IMR-90 (cell line): ENCODE measurements at regions not wholly inside any gene's neighbourhood (a gene's known extent, or its start where the extent isn't known, plus 50 kb on each side); places are given as distances from the start of the nearest gene placed in this dataset.

Experiments used
- ATAC-seq: fragments of 200-7000 bp; cut with Tn5 transposase; 2 replicates; pipeline ENCODE4 v1.9.1; 2020; ENCODE audit warnings: low read depth, mild to moderate bottlenecking, moderate library complexity
- BruUV-seq: library from RNA; stranded (reverse); fragments of 400-500 nt; replicated peaks from 2 replicates; lab custom pipeline; 2021; lab: Mats Ljungman, UMichigan
- CTCF ChIA-PET: fragments of 300-600 bp; formaldehyde crosslinking; extraction: SDS; loops from one replicate; lab custom pipeline; 2021; ENCODE audit warnings: antibody characterized with exemption; lab: Yijun Ruan, JAX
- POLR2A ChIA-PET: fragments of 300-600 bp; sonication (Branson Sonifier 250); formaldehyde crosslinking; loops from one replicate; lab custom pipeline; 2022; ENCODE audit warnings: antibody characterized with exemption; ENCODE audit not compliant: unreplicated experiment; lab: Charles Lee
- DNase-seq: peaks from one replicate; pipeline ENCODE4 v3.0.0; 2013
- H2AFZ ChIP-seq: replicated peaks from 2 replicates; pipeline ENCODE3; 2013; ENCODE audit warnings: low read length, mild to moderate bottlenecking; ENCODE audit not compliant: poor library complexity
- H2AK5ac ChIP-seq: 2 replicates; pipeline ENCODE4 v1.6.1; 2013; ENCODE audit warnings: low read depth, low read length, inconsistent platforms
- H2AK9ac ChIP-seq: replicated peaks from 2 replicates; pipeline ENCODE3; 2013; ENCODE audit warnings: mild to moderate bottlenecking, low read depth, low read length, moderate library complexity; ENCODE audit not compliant: poor library complexity
- H2BK120ac ChIP-seq: 2 replicates; pipeline ENCODE4 v1.6.1; 2013; ENCODE audit warnings: low read depth, low read length, inconsistent platforms
- H2BK15ac ChIP-seq: 3 replicates; pipeline ENCODE4 v1.6.1; 2013; ENCODE audit warnings: low read depth, low read length, inconsistent platforms
- H2BK20ac ChIP-seq: 2 replicates; pipeline ENCODE4 v1.6.1; 2013; ENCODE audit warnings: low read depth, mild to moderate bottlenecking, inconsistent platforms, low read length, moderate library complexity
- H2BK5ac ChIP-seq: 2 replicates; pipeline ENCODE4 v1.6.1; 2013; ENCODE audit warnings: mild to moderate bottlenecking, low read depth, low read length, inconsistent platforms; ENCODE audit not compliant: poor library complexity, severe bottlenecking
- H3K14ac ChIP-seq: replicated peaks from 2 replicates; pipeline ENCODE4 v1.6.1; 2013; ENCODE audit warnings: low read depth, low read length, inconsistent platforms
- H3K18ac ChIP-seq: 2 replicates; pipeline ENCODE4 v1.6.1; 2013; ENCODE audit warnings: low read depth, low read length, control low read depth
- H3K23ac ChIP-seq: 2 replicates; pipeline ENCODE4 v1.6.1; 2013; ENCODE audit warnings: low read depth, low read length, inconsistent platforms
- H3K27ac ChIP-seq: 2 replicates; pipeline ENCODE4 v1.5.1; 2013; ENCODE audit warnings: mild to moderate bottlenecking, control low read depth, low read length; ENCODE audit not compliant: insufficient read depth
- H3K27me3 ChIP-seq: 2 replicates; pipeline ENCODE4 v1.6.1; 2013; ENCODE audit warnings: low read length; ENCODE audit not compliant: control insufficient read depth, insufficient read depth
- H3K36me3 ChIP-seq: 2 replicates; pipeline ENCODE4 v1.6.1; 2013; ENCODE audit warnings: low read length, mixed read lengths; ENCODE audit not compliant: control insufficient read depth, insufficient read depth
- H3K4ac ChIP-seq: 2 replicates; pipeline ENCODE4 v1.6.1; 2013; ENCODE audit warnings: low read depth, low read length, inconsistent platforms
- H3K4me1 ChIP-seq: 2 replicates; pipeline ENCODE4 v1.6.1; 2013; ENCODE audit warnings: low read length, mixed read lengths; ENCODE audit not compliant: control insufficient read depth, insufficient read depth
- H3K4me2 ChIP-seq: 2 replicates; pipeline ENCODE4 v1.6.1; 2013; ENCODE audit warnings: low read depth, mild to moderate bottlenecking, control low read depth, low read length, moderate library complexity
- H3K4me3 ChIP-seq: 2 replicates; pipeline ENCODE4 v1.5.1; 2013; ENCODE audit warnings: low read depth, mild to moderate bottlenecking, control low read depth, low read length, moderate library complexity; ENCODE audit not compliant: insufficient read depth
- H3K56ac ChIP-seq: 2 replicates; pipeline ENCODE4 v1.6.1; 2013; ENCODE audit warnings: low read length, inconsistent platforms; ENCODE audit not compliant: insufficient read depth; ENCODE audit errors: extremely low read depth
- H3K79me1 ChIP-seq, 2 experiments: 2 replicates each; pipeline ENCODE4 v1.6.1; 2013; ENCODE audit warnings: low read length in 2 of 2, inconsistent platforms in 1 of 2, low read depth in 1 of 2
- H3K9ac ChIP-seq: 2 replicates; pipeline ENCODE4 v1.6.1; 2013; ENCODE audit warnings: low read depth, low read length, control low read depth
- H3K9me1 ChIP-seq: 2 replicates; pipeline ENCODE4 v1.6.1; 2013; ENCODE audit warnings: low read length, inconsistent platforms; ENCODE audit not compliant: insufficient read depth
- H3K9me3 ChIP-seq: 2 replicates; pipeline ENCODE4 v1.6.1; 2013; ENCODE audit warnings: low read length; ENCODE audit not compliant: control insufficient read depth, insufficient read depth
- H4K20me1 ChIP-seq: 2 replicates; pipeline ENCODE4 v1.6.1; 2013; ENCODE audit warnings: low read length, inconsistent platforms; ENCODE audit not compliant: insufficient read depth
- H4K5ac ChIP-seq: 2 replicates; pipeline ENCODE4 v1.6.1; 2013; ENCODE audit warnings: mild to moderate bottlenecking, low read depth, low read length, control low read depth
- H4K8ac ChIP-seq, 2 experiments: 2 replicates each; pipeline ENCODE4 v1.6.1; 2013; ENCODE audit warnings: low read depth in 2 of 2, low read length in 2 of 2, control low read depth in 1 of 2, inconsistent platforms in 1 of 2
- H4K91ac ChIP-seq: 2 replicates; pipeline ENCODE4 v1.6.1; 2013; ENCODE audit warnings: low read depth, low read length, inconsistent platforms; ENCODE audit not compliant: insufficient read depth
- MAZ ChIP-seq: IDR thresholded peaks from 2 replicates; pipeline ENCODE4 v1.6.1; 2012; ENCODE audit warnings: low read depth, mild to moderate bottlenecking, low read length, improper control_type of control experiment, moderate library complexity, borderline replicate concordance
- WGBS, 2 experiments: methylation state at CpG; one replicate each; pipeline versions ENCODE4 v1.1.5 to v1.1.7; 2013; ENCODE audit warnings: missing lambda C conversion rate in 2 of 2; ENCODE audit not compliant: insufficient read length in 1 of 2; ENCODE audit errors: extremely low coverage in 2 of 2; 5-methylcytosine and 5-hydroxymethylcytosine counted together
- dilution Hi-C: fragments of 300-500 bp; cut with HindIII; formaldehyde crosslinking; loops from one replicate; pipeline ENCODE4 v1.14.3; 2018; ENCODE audit warnings: low sequenced_read_pairs; ENCODE audit not compliant: unreplicated experiment
- in situ Hi-C: fragments of 300-500 bp; cut with MboI; formaldehyde crosslinking; loops from 3 replicates; pipeline ENCODE4 v1.14.3; 2019; ENCODE audit warnings: low sequenced_read_pairs, inconsistent platforms, mixed read lengths
- intact Hi-C: fragments of 100-400 bp; cut with micrococcal nuclease; formaldehyde crosslinking; loops from 2 replicates; pipeline ENCODE4 v1.10.0; 2022

DNA sequence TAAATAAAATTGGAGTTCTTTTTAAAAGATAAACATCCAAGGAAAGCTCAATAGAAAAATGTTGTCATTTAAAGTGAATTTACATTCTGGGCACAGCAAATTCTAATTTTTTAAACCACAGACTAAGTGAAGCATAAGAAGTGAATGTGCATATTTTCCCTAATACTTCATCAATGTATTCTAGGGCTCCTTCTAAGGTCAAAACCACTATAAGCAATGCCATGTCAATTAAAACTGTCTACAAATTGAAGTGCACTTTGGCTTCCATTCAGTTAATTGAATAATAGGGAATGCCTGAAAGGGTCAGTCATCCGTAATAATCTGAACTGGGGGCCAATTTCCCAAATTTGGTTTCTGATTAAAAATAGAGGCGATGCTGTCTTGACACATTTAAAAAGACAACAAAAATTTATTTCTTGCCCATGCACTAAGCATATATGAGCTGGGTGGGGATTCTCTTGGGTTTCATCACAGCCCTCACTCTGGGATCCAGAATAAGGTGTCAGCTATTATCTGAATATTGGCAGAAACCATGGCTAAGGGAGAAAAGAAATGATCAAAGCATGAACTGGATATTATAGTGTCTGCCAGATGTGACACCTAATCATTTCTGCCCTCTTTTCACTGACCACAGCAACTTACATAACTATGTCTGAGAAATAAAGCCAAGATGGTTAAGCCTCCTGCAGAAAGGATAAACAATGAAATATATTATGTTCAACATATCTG lies 660.6 kb upstream of the B3GALT2 start:
- Histone ChIP-seq H2AFZ (no peak overlapping the region), H3K4ac (no peak overlapping the region), H2BK20ac (no peak overlapping the region), H4K8ac (no peak overlapping the region), H2BK15ac (no peak overlapping the region), H3K9ac (no peak overlapping the region), H3K14ac (no peak overlapping the region), H3K79me1 (no peaks in the 10 kb centered on the region), H3K27me3 (no peaks in the 10 kb centered on the region), H4K5ac (no peak overlapping the region), H2BK5ac (no peak overlapping the region), H2AK9ac (no peak overlapping the region), H3K4me2 (no peak overlapping the region), H3K4me1 (no peaks in the 10 kb centered on the region; the same call in 1 of the 2 replicates), H3K27ac (no peak overlapping the region), H3K23ac (no peak overlapping the region), H3K56ac (no peak overlapping the region), H2BK120ac (no peak overlapping the region), H3K4me3 (no peak overlapping the region), H4K20me1 (no peaks in the 10 kb centered on the region), H3K18ac (no peak overlapping the region), H2AK5ac (no peak overlapping the region), H3K9me1 (no peaks in the 10 kb centered on the region), H3K9me3 (no peaks in the 10 kb centered on the region), H3K36me3 (no peaks in the 10 kb centered on the region), H4K91ac (no peak overlapping the region)
- POLR2A ChIA-PET = no interaction called here
- intact Hi-C loops = no loop called here
- DNase-seq (peak; percentile 11), ATAC-seq (peak; percentile 61)
- in situ Hi-C loops = no loop called here
- no CpG with 5 or more reads among the region's 2 CpGs for WGBS, 2 experiments
- no peak for TF ChIP-seq MAZ
- no TSS peak for BruUV-seq
- dilution Hi-C loops = no loop called here
- CTCF ChIA-PET = no interaction called here
